ENCODE measurements at regions not wholly inside any gene's neighbourhood (a gene's known extent, or its start where the extent isn't known, plus 50 kb on each side); places are given as distances from the start of the nearest gene placed in this dataset.

DNA sequence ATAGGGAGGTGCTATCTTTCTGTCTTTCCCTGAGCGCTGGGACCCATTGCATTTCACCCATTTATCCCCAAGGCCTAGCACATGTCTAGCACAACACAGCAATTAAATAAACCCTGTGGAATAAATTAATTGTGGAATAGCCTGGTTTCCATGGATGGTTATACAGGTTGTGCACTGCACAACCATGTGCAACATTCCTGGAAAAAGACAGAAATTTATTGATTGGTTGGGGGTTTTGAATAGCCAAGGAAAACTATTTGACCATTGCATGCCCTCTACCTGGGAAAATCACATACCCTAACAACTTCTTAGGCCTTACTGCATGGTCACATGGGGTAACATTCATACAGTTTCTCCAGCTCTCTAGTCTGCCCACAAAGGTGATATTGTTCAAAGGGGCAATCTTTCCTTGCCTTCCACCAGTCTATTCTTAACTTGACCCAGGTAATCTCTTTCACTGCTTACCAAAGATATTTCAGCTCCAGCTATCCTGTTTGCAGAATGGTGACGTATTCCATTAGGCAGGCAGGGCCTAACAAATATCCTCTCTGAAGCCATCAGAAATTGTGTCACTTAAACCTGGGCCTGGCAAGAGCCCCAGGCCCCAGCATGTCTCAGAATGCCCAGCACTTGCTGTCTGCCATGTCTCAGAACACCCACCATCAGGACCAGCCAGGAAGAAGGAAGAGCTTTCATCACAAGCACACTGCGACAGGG lies 157.9 kb upstream of the RAB4A start:
- no peak for TF ChIP-seq POLR2AphosphoS5 (IDR thresholded peaks at IDR 0.05; ENCODE audit: low read depth, low read length)
- no peak for TF ChIP-seq PAX5 (IDR thresholded peaks at IDR 0.05; ENCODE audit: insufficient read depth, low read length, severe bottlenecking)
- TF ChIP-seq POU2F2 (IDR thresholded peaks at IDR 0.05; ENCODE audit: low read depth, low read length), result no peak
- no peak for TF ChIP-seq POLR2A (IDR thresholded peaks at IDR 0.05; ENCODE audit: low read depth, low read length)
- no peak for TF ChIP-seq SPI1 (IDR thresholded peaks at IDR 0.05; ENCODE audit: low read depth, low read length)
- TF ChIP-seq TAF1 (IDR thresholded peaks at IDR 0.05; ENCODE audit: low read depth, low read length), result no peak

All from GM12891 (cell line).